Neural cell (in vitro differentiated cells): ENCODE measurements at regions not wholly inside any gene's neighbourhood (a gene's known extent, or its start where the extent isn't known, plus 50 kb on each side); places are given as distances from the start of the nearest gene placed in this dataset.

Experiments used
- H2AFZ ChIP-seq: fragments of 200-600, 300-800 bp; sonication (generic), shearing (Covaris generic); 2 replicates; pipeline ENCODE4 v1.6.0; 2014; ENCODE audit warnings: low read depth, mild to moderate bottlenecking, antibody characterized with exemption, low read length, moderate library complexity
- H3F3A ChIP-seq: fragments of 200-600 bp; shearing (Covaris generic); 2 replicates; pipeline ENCODE4 v1.6.1; 2016; ENCODE audit warnings: mild to moderate bottlenecking, moderate library complexity, mixed read lengths, antibody characterized with exemption, low read length; ENCODE audit not compliant: insufficient read depth, poor library complexity, severe bottlenecking
- H3K27ac ChIP-seq: fragments of 200-600, 300-800 bp; sonication (generic), shearing (Covaris generic); 2 replicates; pipeline ENCODE4 v1.5.1; 2014; ENCODE audit warnings: mild to moderate bottlenecking, low read length, moderate library complexity
- H3K27me3 ChIP-seq: fragments of 300-800, 200-600 bp; sonication (generic), shearing (Covaris generic); 2 replicates; pipeline ENCODE4 v1.6.0; 2014; ENCODE audit warnings: mild to moderate bottlenecking, low read depth, low read length, moderate library complexity; ENCODE audit not compliant: insufficient read depth
- H3K36me3 ChIP-seq: fragments of 300-800, 200-600 bp; sonication (generic), shearing (Covaris generic); 2 replicates; pipeline ENCODE4 v1.5.1; 2014; ENCODE audit warnings: mild to moderate bottlenecking, antibody characterized with exemption, low read length, moderate library complexity; ENCODE audit not compliant: insufficient read depth
- H3K4me2 ChIP-seq: fragments of 300-800, 200-600 bp; sonication (generic), shearing (Covaris generic); 2 replicates; pipeline ENCODE4 v1.6.0; 2014; ENCODE audit warnings: mild to moderate bottlenecking, low read length
- H3K4me3 ChIP-seq: fragments of 300-800, 200-600 bp; sonication (generic), shearing (Covaris generic); 2 replicates; pipeline ENCODE4 v1.5.1; 2014; ENCODE audit warnings: mild to moderate bottlenecking, low read length, moderate library complexity
- H3K79me2 ChIP-seq: fragments of 200-600 bp; shearing (Covaris generic); replicated peaks from 2 replicates; pipeline ENCODE4 v1.6.0; 2014; ENCODE audit warnings: mild to moderate bottlenecking, low read length, moderate library complexity; ENCODE audit not compliant: insufficient read depth
- H3K9ac ChIP-seq: fragments of 300-800, 200-600 bp; sonication (generic), shearing (Covaris generic); 2 replicates; pipeline ENCODE4 v1.6.1; 2016; ENCODE audit warnings: mild to moderate bottlenecking, low read length, mixed read lengths
- H3K9me2 ChIP-seq: fragments of 200-600 bp; shearing (Covaris generic); 2 replicates; pipeline ENCODE4 v1.6.1; 2016; ENCODE audit warnings: mild to moderate bottlenecking, low read length, mixed read lengths; ENCODE audit not compliant: insufficient read depth
- H3K9me3 ChIP-seq: fragments of 200-600, 300-800 bp; sonication (generic), shearing (Covaris generic); 2 replicates; pipeline ENCODE4 v1.6.1; 2016; ENCODE audit warnings: mild to moderate bottlenecking, mixed run types, low read length, moderate library complexity, mixed read lengths
- H4K20me1 ChIP-seq: fragments of 200-600 bp; shearing (Covaris generic); 2 replicates; pipeline ENCODE4 v1.6.1; 2016; ENCODE audit warnings: mild to moderate bottlenecking, mixed run types; ENCODE audit not compliant: insufficient read depth
- CTCF ChIP-seq: fragments of 450-650 bp; IDR thresholded peaks from 2 replicates; pipeline ENCODE4 v1.5.1; 2014; ENCODE audit warnings: antibody characterized with exemption, mild to moderate bottlenecking, moderate library complexity; ENCODE audit not compliant: poor library complexity, severe bottlenecking
- EP300 ChIP-seq: fragments of 450-650 bp; conservative IDR thresholded peaks from 2 replicates; pipeline ENCODE4 v1.6.1; 2014; ENCODE audit warnings: antibody characterized with exemption, mild to moderate bottlenecking, moderate library complexity; ENCODE audit not compliant: poor library complexity, severe bottlenecking
- EZH2 ChIP-seq: fragments of 200-600, 300-800 bp; shearing (Covaris generic), sonication (generic); IDR thresholded peaks from 2 replicates; pipeline ENCODE4 v1.6.1; 2014; ENCODE audit warnings: antibody characterized with exemption, low read length, borderline replicate concordance, mild to moderate bottlenecking; ENCODE audit not compliant: insufficient read depth, poor library complexity, severe bottlenecking
- MXI1 ChIP-seq: fragments of 450-650 bp; conservative IDR thresholded peaks from 2 replicates; pipeline ENCODE4 v1.6.1; 2014; ENCODE audit warnings: antibody characterized with exemption, mild to moderate bottlenecking; ENCODE audit not compliant: poor library complexity, severe bottlenecking
- POLR2AphosphoS5 ChIP-seq: IDR thresholded peaks from 2 replicates; pipeline ENCODE4 v1.6.1; 2012
- RAD21 ChIP-seq: fragments of 450-650 bp; conservative IDR thresholded peaks from 2 replicates; pipeline ENCODE4 v1.6.1; 2014; ENCODE audit warnings: antibody characterized with exemption, mild to moderate bottlenecking, moderate library complexity
- REST ChIP-seq: IDR thresholded peaks from 2 replicates; pipeline ENCODE4 v1.6.1; 2012; ENCODE audit warnings: borderline replicate concordance
- SMC3 ChIP-seq: fragments of 450-650 bp; conservative IDR thresholded peaks from 2 replicates; pipeline ENCODE4 v1.6.1; 2014; ENCODE audit warnings: antibody characterized with exemption, mild to moderate bottlenecking, moderate library complexity; ENCODE audit not compliant: poor library complexity
- TAF1 ChIP-seq: IDR thresholded peaks from 2 replicates; pipeline ENCODE4 v1.6.1; 2012; ENCODE audit warnings: low read depth

GRCh38 chr9:16309469-16310271 is 560.8 kb downstream of the BNC2 start:
- no peaks in the 10 kb centered on the region for H4K20me1 ChIP-seq
- H3K79me2 ChIP-seq, result no peaks in the 10 kb centered on the region
- H2AFZ ChIP-seq, result no peak overlapping the region
- no peak overlapping the region for H3K9ac ChIP-seq
- H3K27ac ChIP-seq, result no peak overlapping the region
- H3K36me3 ChIP-seq, result no peaks in the 10 kb centered on the region
- H3K9me3 ChIP-seq, result no peaks in the 10 kb centered on the region
- no peaks in the 10 kb centered on the region for H3K9me2 ChIP-seq
- TF ChIP-seq REST (no peak), MXI1 (no peak), RAD21 (no peak), SMC3 (no peak), POLR2AphosphoS5 (no peak), EZH2 (no peak), CTCF (no peak), EP300 (no peak), TAF1 (no peak)
- H3K4me3 ChIP-seq, result no peak overlapping the region
- no peaks in the 10 kb centered on the region for H3F3A ChIP-seq
- H3K27me3 ChIP-seq, result no peaks in the 10 kb centered on the region
- H3K4me2 ChIP-seq, result no peak overlapping the region

- Histone ChIP-seq H3K9ac (no peak overlapping the region), H3K4me3 (no peak overlapping the region), H3K27me3 (no peaks in the 10 kb centered on the region), H2AFZ (no peak overlapping the region), H4K20me1 (no peaks in the 10 kb centered on the region), H3K79me2 (no peaks in the 10 kb centered on the region), H3K36me3 (no peaks in the 10 kb centered on the region), H3K27ac (no peak overlapping the region), H3F3A (no peaks in the 10 kb centered on the region), H3K9me2 (no peaks in the 10 kb centered on the region), H3K4me2 (no peak overlapping the region), H3K9me3 (no peaks in the 10 kb centered on the region)
- no peak for TF ChIP-seq MXI1
- TF ChIP-seq SMC3, result no peak
- TF ChIP-seq CTCF, result no peak
- TF ChIP-seq RAD21, result no peak
Observed at GRCh38 chr9:16310278-16311110, 560.0 kb downstream of the BNC2 start.
